ENCODE measurements at regions not wholly inside any gene's neighbourhood (a gene's known extent, or its start where the extent isn't known, plus 50 kb on each side); places are given as distances from the start of the nearest gene placed in this dataset.

GRCh38 chr22:35205961-35206360, 51.3 kb upstream of the HMGXB4 start:
- no peak for TF ChIP-seq CTCF (IDR thresholded peaks at IDR 0.05)
- TF ChIP-seq POLR2A (IDR thresholded peaks at IDR 0.05): no peak
